Liver (tissue), 8 donors: ENCODE measurements at regions not wholly inside any gene's neighbourhood (a gene's known extent, or its start where the extent isn't known, plus 50 kb on each side); places are given as distances from the start of the nearest gene placed in this dataset.

Experiments used
- DNase-seq: peaks from one replicate; pipeline ENCODE4 v3.0.0-alpha.2; 2017; ENCODE audit warnings: low spot score
- H3K27ac ChIP-seq, 2 donors: one replicate each; pipeline ENCODE4 v1.7.0; 2013; ENCODE audit warnings: inconsistent platforms in 2 of 2, low read length in 2 of 2, control low read depth in 1 of 2, low read depth in 1 of 2, mild to moderate bottlenecking in 1 of 2
- H3K27me3 ChIP-seq, 4 donors: one replicate each; pipeline versions ENCODE4 v1.6.1 to v1.7.0; 2013; ENCODE audit warnings: low read length in 3 of 4, inconsistent platforms in 1 of 4, mild to moderate bottlenecking in 1 of 4, moderate library complexity in 1 of 4; ENCODE audit not compliant: control insufficient read depth in 4 of 4, insufficient read depth in 4 of 4
- H3K36me3 ChIP-seq, 4 donors: one replicate each; pipeline versions ENCODE4 v1.6.1 to v1.7.0; 2013; ENCODE audit warnings: low read length in 3 of 4, mild to moderate bottlenecking in 3 of 4, low read depth in 1 of 4, moderate library complexity in 1 of 4; ENCODE audit not compliant: control insufficient read depth in 4 of 4, insufficient read depth in 3 of 4
- H3K4me1 ChIP-seq, 4 donors: one replicate each; pipeline versions ENCODE4 v1.6.1 to v1.7.0; 2013; ENCODE audit warnings: low read length in 3 of 4, mild to moderate bottlenecking in 3 of 4, moderate library complexity in 1 of 4; ENCODE audit not compliant: control insufficient read depth in 4 of 4, insufficient read depth in 4 of 4
- H3K4me3 ChIP-seq, 3 donors: one replicate each; pipeline versions ENCODE4 v1.6.1 to v1.7.0; 2013; ENCODE audit warnings: low read length in 3 of 3, control low read depth in 1 of 3, low read depth in 1 of 3, mild to moderate bottlenecking in 1 of 3
- H3K9ac ChIP-seq, 2 donors: one replicate each; pipeline ENCODE4 v1.7.0; 2013; ENCODE audit warnings: low read length in 2 of 2, mild to moderate bottlenecking in 2 of 2, moderate library complexity in 2 of 2, control low read depth in 1 of 2, low read depth in 1 of 2
- H3K9me3 ChIP-seq, 4 donors: one replicate each; pipeline versions ENCODE4 v1.6.1 to v1.7.0; 2013; ENCODE audit warnings: low read length in 3 of 4; ENCODE audit not compliant: control insufficient read depth in 4 of 4
- ATF3 ChIP-seq: IDR thresholded peaks from 2 replicates; pipeline ENCODE4 v1.6.1; 2016; ENCODE audit warnings: antibody characterized with exemption
- EGR1 ChIP-seq, 2 donors: IDR thresholded peaks; 2 replicates each; pipeline ENCODE4 v1.6.1; 2016 to 2018; ENCODE audit warnings: antibody characterized with exemption in 2 of 2, low read depth in 2 of 2
- FOXA1 ChIP-seq: IDR thresholded peaks from 2 replicates; pipeline ENCODE4 v1.6.1; 2016; ENCODE audit warnings: antibody characterized with exemption
- FOXA2 ChIP-seq: IDR thresholded peaks from 2 replicates; pipeline ENCODE4 v1.6.1; 2016; ENCODE audit warnings: antibody characterized with exemption
- GABPA ChIP-seq, 2 donors: IDR thresholded peaks in 1 of 2; conservative IDR thresholded peaks in 1 of 2; 2 replicates each; pipeline ENCODE4 v1.6.1; 2016; ENCODE audit warnings: antibody characterized with exemption in 2 of 2, mild to moderate bottlenecking in 1 of 2, moderate library complexity in 1 of 2
- HNF4A ChIP-seq, 2 donors: conservative IDR thresholded peaks; 2 replicates each; pipeline ENCODE4 v1.6.1; 2016; ENCODE audit warnings: antibody characterized with exemption in 2 of 2, mild to moderate bottlenecking in 2 of 2
- HNF4G ChIP-seq: IDR thresholded peaks from 2 replicates; pipeline ENCODE4 v1.6.1; 2016; ENCODE audit warnings: antibody characterized with exemption
- JUND ChIP-seq, 2 donors: IDR thresholded peaks; 2 replicates each; pipeline ENCODE4 v1.6.1; 2016; ENCODE audit warnings: antibody characterized with exemption in 2 of 2
- MAX ChIP-seq: IDR thresholded peaks from 2 replicates; pipeline ENCODE4 v1.6.1; 2016; ENCODE audit warnings: antibody characterized with exemption
- NR2F2 ChIP-seq: IDR thresholded peaks from 2 replicates; pipeline ENCODE4 v1.6.1; 2016; ENCODE audit warnings: antibody characterized with exemption
- RAD21 ChIP-seq, 2 donors: IDR thresholded peaks; 2 replicates each; pipeline ENCODE4 v1.6.1; 2016; ENCODE audit warnings: antibody characterized with exemption in 2 of 2, mild to moderate bottlenecking in 2 of 2
- REST ChIP-seq: IDR thresholded peaks from 2 replicates; pipeline ENCODE4 v1.6.1; 2016; ENCODE audit warnings: antibody characterized with exemption, mild to moderate bottlenecking
- RXRA ChIP-seq, 2 donors: IDR thresholded peaks; 2 replicates each; pipeline ENCODE4 v1.6.1; 2017 to 2018; ENCODE audit warnings: antibody characterized with exemption in 2 of 2, mild to moderate bottlenecking in 1 of 2
- SP1 ChIP-seq: IDR thresholded peaks from 2 replicates; pipeline ENCODE4 v1.6.1; 2018; ENCODE audit warnings: antibody characterized with exemption, mild to moderate bottlenecking
- TAF1 ChIP-seq: conservative IDR thresholded peaks from 2 replicates; pipeline ENCODE4 v1.6.1; 2016; ENCODE audit warnings: antibody characterized with exemption, mild to moderate bottlenecking
- YY1 ChIP-seq: IDR thresholded peaks from 2 replicates; pipeline ENCODE4 v1.6.1; 2016; ENCODE audit warnings: antibody characterized with exemption, mild to moderate bottlenecking
- WGBS: extraction: QIAGEN DNeasy Blood & Tissue Kit; methylation state at CpG from one replicate; pipeline ENCODE4 v1.1.7; 2013; 5-methylcytosine and 5-hydroxymethylcytosine counted together
- TF ChIP-seq, protein P1 (sequence below): IDR thresholded peaks from 2 replicates; pipeline ENCODE4 v1.6.1; 2016; ENCODE audit warnings: antibody characterized with exemption
- TF ChIP-seq, protein P2 (sequence below): fragments of 150-350 bp; IDR thresholded peaks from 2 replicates; pipeline ENCODE4 v1.5.1; 2017; ENCODE audit warnings: improper control_type of control experiment, low read depth, low read length; ENCODE audit not compliant: missing input control
- donor health status: healthy.
- donor health status: healthy.
- donor health status: healthy.
- donor health status: healthy.
- donor health status: healthy.

GRCh38 chr2:107336526-107336925 is 450.6 kb upstream of the ST6GAL2 start:
- 68% methylated on average over 2 of the region's 2 CpGs for WGBS
- peaks cover 2 to 9% (median 3%) of the 10 kb centered on the region in 4 donors for H3K9me3 ChIP-seq
- DNase-seq = no peak
- no peaks in the 10 kb centered on the region for H3K36me3 ChIP-seq
- H3K9ac ChIP-seq = no peak overlapping the region
- H3K27me3 ChIP-seq = no peaks in the 10 kb centered on the region
- peaks cover 0 to 1% (median 0%) of the 10 kb centered on the region in 4 donors for H3K4me1 ChIP-seq
- no peak overlapping the region for H3K27ac ChIP-seq
- TF ChIP-seq GABPA (IDR thresholded peaks at IDR 0.05 in 1 of 2, conservative IDR thresholded peaks at IDR 0.05 in 1 of 2) (no peak), RXRA (IDR thresholded peaks at IDR 0.05) (no peak), RAD21 (IDR thresholded peaks at IDR 0.05) (no peak), REST (no peak), MAX (no peak), HNF4A (conservative IDR thresholded peaks at IDR 0.05) (no peak), EGR1 (IDR thresholded peaks at IDR 0.05; ENCODE audit: low read depth in 2 of 2) (no peak), FOXA1 (no peak), NR2F2 (no peak), ATF3 (no peak), FOXA2 (no peak), JUND (IDR thresholded peaks at IDR 0.05) (no peak), TAF1 (no peak), YY1 (no peak), SP1 (no peak), HNF4G (no peak)
- TF ChIP-seq, protein P1, sequence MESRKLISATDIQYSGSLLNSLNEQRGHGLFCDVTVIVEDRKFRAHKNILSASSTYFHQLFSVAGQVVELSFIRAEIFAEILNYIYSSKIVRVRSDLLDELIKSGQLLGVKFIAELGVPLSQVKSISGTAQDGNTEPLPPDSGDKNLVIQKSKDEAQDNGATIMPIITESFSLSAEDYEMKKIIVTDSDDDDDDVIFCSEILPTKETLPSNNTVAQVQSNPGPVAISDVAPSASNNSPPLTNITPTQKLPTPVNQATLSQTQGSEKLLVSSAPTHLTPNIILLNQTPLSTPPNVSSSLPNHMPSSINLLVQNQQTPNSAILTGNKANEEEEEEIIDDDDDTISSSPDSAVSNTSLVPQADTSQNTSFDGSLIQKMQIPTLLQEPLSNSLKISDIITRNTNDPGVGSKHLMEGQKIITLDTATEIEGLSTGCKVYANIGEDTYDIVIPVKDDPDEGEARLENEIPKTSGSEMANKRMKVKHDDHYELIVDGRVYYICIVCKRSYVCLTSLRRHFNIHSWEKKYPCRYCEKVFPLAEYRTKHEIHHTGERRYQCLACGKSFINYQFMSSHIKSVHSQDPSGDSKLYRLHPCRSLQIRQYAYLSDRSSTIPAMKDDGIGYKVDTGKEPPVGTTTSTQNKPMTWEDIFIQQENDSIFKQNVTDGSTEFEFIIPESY = no peak
- TF ChIP-seq, protein P2, sequence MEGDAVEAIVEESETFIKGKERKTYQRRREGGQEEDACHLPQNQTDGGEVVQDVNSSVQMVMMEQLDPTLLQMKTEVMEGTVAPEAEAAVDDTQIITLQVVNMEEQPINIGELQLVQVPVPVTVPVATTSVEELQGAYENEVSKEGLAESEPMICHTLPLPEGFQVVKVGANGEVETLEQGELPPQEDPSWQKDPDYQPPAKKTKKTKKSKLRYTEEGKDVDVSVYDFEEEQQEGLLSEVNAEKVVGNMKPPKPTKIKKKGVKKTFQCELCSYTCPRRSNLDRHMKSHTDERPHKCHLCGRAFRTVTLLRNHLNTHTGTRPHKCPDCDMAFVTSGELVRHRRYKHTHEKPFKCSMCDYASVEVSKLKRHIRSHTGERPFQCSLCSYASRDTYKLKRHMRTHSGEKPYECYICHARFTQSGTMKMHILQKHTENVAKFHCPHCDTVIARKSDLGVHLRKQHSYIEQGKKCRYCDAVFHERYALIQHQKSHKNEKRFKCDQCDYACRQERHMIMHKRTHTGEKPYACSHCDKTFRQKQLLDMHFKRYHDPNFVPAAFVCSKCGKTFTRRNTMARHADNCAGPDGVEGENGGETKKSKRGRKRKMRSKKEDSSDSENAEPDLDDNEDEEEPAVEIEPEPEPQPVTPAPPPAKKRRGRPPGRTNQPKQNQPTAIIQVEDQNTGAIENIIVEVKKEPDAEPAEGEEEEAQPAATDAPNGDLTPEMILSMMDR = no peak
- no peak overlapping the region for H3K4me3 ChIP-seq
